CD14-positive monocyte (primary cell): ENCODE measurements at regions not wholly inside any gene's neighbourhood (a gene's known extent, or its start where the extent isn't known, plus 50 kb on each side); places are given as distances from the start of the nearest gene placed in this dataset.

Experiments
- DNase-seq, 3 donors: peaks; one replicate each; pipeline ENCODE4 v3.0.0-alpha.2; 2011 to 2022
- H2AFZ ChIP-seq: 2 replicates; pipeline ENCODE4 v1.6.0; 2012; ENCODE audit warnings: mild to moderate bottlenecking, low read depth, low read length, inconsistent platforms; ENCODE audit not compliant: insufficient read depth, poor library complexity, severe bottlenecking
- H3K27ac ChIP-seq, 2 donors: 1 replicate in 1 of 2; 2 replicates in 1 of 2; pipeline ENCODE4 v1.5.1; 2012 to 2013; ENCODE audit warnings: low read length in 2 of 2, control low read depth in 1 of 2, inconsistent platforms in 1 of 2, low read depth in 1 of 2, mild to moderate bottlenecking in 1 of 2
- H3K27me3 ChIP-seq, 2 donors: one replicate each; pipeline versions ENCODE4 v1.6.0 to v1.6.1; 2011 to 2013; ENCODE audit warnings: low read length in 2 of 2; ENCODE audit not compliant: control insufficient read depth in 2 of 2, insufficient read depth in 2 of 2
- H3K36me3 ChIP-seq, 2 donors: replicated peaks in 1 of 2; 1 replicate in 1 of 2; 2 replicates in 1 of 2; pipeline versions ENCODE4 v1.5.1 to v1.6.1; 2012 to 2013; ENCODE audit warnings: low read length in 2 of 2, control low read depth in 1 of 2, inconsistent platforms in 1 of 2, mild to moderate bottlenecking in 1 of 2; ENCODE audit not compliant: insufficient read depth in 2 of 2, control insufficient read depth in 1 of 2
- H3K4me1 ChIP-seq, 2 donors: 1 replicate in 1 of 2; 2 replicates in 1 of 2; pipeline versions ENCODE4 v1.5.1 to v1.6.1; 2012 to 2013; ENCODE audit warnings: low read length in 2 of 2, control low read depth in 1 of 2, inconsistent platforms in 1 of 2, mild to moderate bottlenecking in 1 of 2, moderate library complexity in 1 of 2; ENCODE audit not compliant: insufficient read depth in 2 of 2, control insufficient read depth in 1 of 2
- H3K4me2 ChIP-seq: replicated peaks from 2 replicates; pipeline ENCODE3; 2012; ENCODE audit warnings: low read length, moderate library complexity, mild to moderate bottlenecking; ENCODE audit not compliant: poor library complexity, severe bottlenecking; ENCODE audit errors: extremely low read depth
- H3K4me3 ChIP-seq, 3 experiments: fragments of 200-600 bp in 1 of 3; sonication (generic) in 1 of 3; replicated peaks in 1 of 3; 1 replicate in 2 of 3; 2 replicates in 1 of 3; pipeline ENCODE4 v1.5.1; 2011 to 2013; ENCODE audit warnings: low read length in 3 of 3, mild to moderate bottlenecking in 3 of 3, control low read depth in 2 of 3, low read depth in 2 of 3, inconsistent platforms in 1 of 3, moderate library complexity in 1 of 3
- H3K79me2 ChIP-seq: 2 replicates; pipeline ENCODE4 v1.6.0; 2012; ENCODE audit warnings: mild to moderate bottlenecking, control low read depth, inconsistent platforms, low read length, moderate library complexity; ENCODE audit not compliant: insufficient read depth
- H3K9ac ChIP-seq: 2 replicates; pipeline ENCODE4 v1.6.0; 2017; ENCODE audit warnings: low read length, mild to moderate bottlenecking; ENCODE audit not compliant: insufficient read depth, poor library complexity, severe bottlenecking
- H3K9me3 ChIP-seq, 2 donors: replicated peaks in 1 of 2; 1 replicate in 1 of 2; 2 replicates in 1 of 2; pipeline versions ENCODE4 v1.5.1 to v1.6.1; 2012 to 2013; ENCODE audit warnings: low read length in 2 of 2, control low read depth in 1 of 2; ENCODE audit not compliant: control insufficient read depth in 1 of 2, insufficient read depth in 1 of 2
- H4K20me1 ChIP-seq: 2 replicates; pipeline ENCODE4 v1.6.0; 2012; ENCODE audit warnings: mild to moderate bottlenecking, low read length, control low read depth, moderate library complexity; ENCODE audit not compliant: insufficient read depth
- H3K27ac Mint-ChIP-seq, 7 donors: one replicate each; pipeline ENCODE4 v1.8.0; 2020; ENCODE audit warnings: mild to moderate bottlenecking in 7 of 7, mixed read lengths in 7 of 7, moderate library complexity in 6 of 7, inconsistent platforms in 2 of 7
- H3K27me3 Mint-ChIP-seq, 3 donors: one replicate each; pipeline ENCODE4 v1.8.0; 2021 to 2022; ENCODE audit warnings: low read depth in 3 of 3, mild to moderate bottlenecking in 3 of 3, mixed read lengths in 3 of 3, moderate library complexity in 3 of 3, inconsistent platforms in 1 of 3
- H3K36me3 Mint-ChIP-seq, 2 donors: one replicate each; pipeline ENCODE4 v1.8.0; 2020; ENCODE audit warnings: mixed read lengths in 2 of 2, inconsistent platforms in 1 of 2, mild to moderate bottlenecking in 1 of 2
- H3K4me1 Mint-ChIP-seq: one replicate; pipeline ENCODE4 v1.8.0; 2020; ENCODE audit warnings: mild to moderate bottlenecking, mixed read lengths
- H3K4me3 Mint-ChIP-seq, 2 donors: one replicate each; pipeline ENCODE4 v1.8.0; 2020; ENCODE audit warnings: mild to moderate bottlenecking in 2 of 2, mixed read lengths in 2 of 2, moderate library complexity in 1 of 2
- H3K9me3 Mint-ChIP-seq, 7 donors: one replicate each; pipeline ENCODE4 v1.8.0; 2020 to 2022; ENCODE audit warnings: mixed read lengths in 7 of 7, mild to moderate bottlenecking in 6 of 7, moderate library complexity in 6 of 7, inconsistent platforms in 2 of 7
- CTCF ChIP-seq: fragments of 200-600 bp; IDR thresholded peaks from one replicate; pipeline ENCODE4 v1.8.0; 2022; ENCODE audit warnings: antibody characterized with exemption, mild to moderate bottlenecking
- WGBS: methylation state at CpG from one replicate; pipeline ENCODE4 v1.1.5; 2013; ENCODE audit warnings: missing lambda C conversion rate; ENCODE audit not compliant: insufficient coverage; 5-methylcytosine and 5-hydroxymethylcytosine counted together
- intact Hi-C, 2 donors: fragments of 100-400 bp; cut with micrococcal nuclease; formaldehyde crosslinking; loops; one replicate each; pipeline versions ENCODE4 v1.15.0 to v1.15.1; 2023

GRCh38 chr7:52352013-52352981 is 683.1 kb upstream of the POM121L12 start:
- Histone ChIP-seq H3K79me2 (no peaks in the 10 kb centered on the region), H3K27ac (no peak overlapping the region), H3K4me1 (no peaks in the 10 kb centered on the region), H4K20me1 (no peaks in the 10 kb centered on the region), H3K4me2 (no peak overlapping the region), H3K4me3 (no peak overlapping the region), H2AFZ (no peak overlapping the region), H3K27me3 (no peaks in the 10 kb centered on the region), H3K36me3 (no peaks in the 10 kb centered on the region), H3K9ac (no peak overlapping the region), H3K9me3 (peaks cover 7 to 10% of the 10 kb centered on the region in 2 donors)
- WGBS = 87% methylated on average over 3 of the region's 4 CpGs
- Mint-ChIP-seq H3K27ac (no peak overlapping the region), H3K9me3 (peaks cover 4 to 14% (median 7%) of the 10 kb centered on the region in 7 donors), H3K27me3 (no peaks in the 10 kb centered on the region), H3K4me3 (no peak overlapping the region), H3K36me3 (no peaks in the 10 kb centered on the region), H3K4me1 (no peaks in the 10 kb centered on the region)
- intact Hi-C loops = no loop called here
- no peak for TF ChIP-seq CTCF
- DNase-seq = no peak

GRCh38 chr7:52344015-52344414 is 691.4 kb upstream of the POM121L12 start:
- no peak overlapping the region for H3K4me3 Mint-ChIP-seq
- no peaks in the 10 kb centered on the region for H3K36me3 Mint-ChIP-seq

More at GRCh38 chr7:52344015-52344414, 691.4 kb upstream of the POM121L12 start:
- Histone ChIP-seq H3K4me1 (no peaks in the 10 kb centered on the region), H2AFZ (no peak overlapping the region), H3K4me2 (no peak overlapping the region), H3K79me2 (no peaks in the 10 kb centered on the region), H3K27ac (no peak overlapping the region), H3K9ac (no peak overlapping the region), H3K27me3 (no peaks in the 10 kb centered on the region), H3K9me3 (peaks cover 18 to 35% of the 10 kb centered on the region in 2 donors), H4K20me1 (no peaks in the 10 kb centered on the region), H3K4me3 (no peak overlapping the region), H3K36me3 (no peaks in the 10 kb centered on the region)
- WGBS = 80% methylated on average over 1 of the region's 2 CpGs
- Mint-ChIP-seq H3K4me1 (no peaks in the 10 kb centered on the region), H3K27me3 (peaks cover 0 to 2% (median 0%) of the 10 kb centered on the region in 3 donors), H3K9me3 (peaks cover 6 to 21% (median 17%) of the 10 kb centered on the region in 7 donors), H3K27ac (no peak overlapping the region)
- DNase-seq = no peak
- intact Hi-C loops = no loop called here
- TF ChIP-seq CTCF = no peak
